ENCODE measurements at regions not wholly inside any gene's neighbourhood (a gene's known extent, or its start where the extent isn't known, plus 50 kb on each side); places are given as distances from the start of the nearest gene placed in this dataset.
"Not testable (repeated sequence)": the region's sequence is repeated elsewhere in the genome, so short reads cannot be mapped to it uniquely, and the experiment has no call there.

DNA sequence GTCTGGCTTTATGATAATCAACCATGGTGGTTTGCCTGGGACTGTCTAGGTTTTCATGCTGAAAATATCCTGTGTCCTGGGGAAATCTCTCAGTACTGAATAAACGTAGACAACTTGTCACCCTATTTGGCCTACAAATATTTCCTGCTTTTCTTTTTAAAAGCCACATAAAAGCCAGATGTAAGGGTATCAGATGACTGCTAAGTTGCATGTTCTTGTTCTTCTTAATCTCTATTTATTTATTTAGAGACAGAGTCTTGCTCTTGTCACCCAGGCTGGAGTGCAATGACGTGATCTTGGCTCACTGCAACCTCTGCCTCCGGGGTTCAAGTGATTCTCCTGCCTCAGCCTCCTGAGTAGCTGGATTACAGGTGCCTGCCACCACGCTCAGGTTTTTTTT, 117.7 kb downstream of the DCK start:
- WGBS (ENCODE audit: insufficient coverage, insufficient replicate concordance, low lambda C conversion rate, missing lambda C conversion rate): 24% methylated on average over 4 of the region's 4 CpGs
- FAIRE-seq; H3K4me3 ChIP-seq; H3K27me3 ChIP-seq (replicated peaks in 1 of 2; ENCODE audit: control insufficient read depth in 2 of 2, insufficient read depth in 2 of 2, low read length in 1 of 2); H3K9ac ChIP-seq (ENCODE audit: control insufficient read depth, insufficient read depth, low read length); H2AFZ ChIP-seq (ENCODE audit: control insufficient read depth, low read depth, low read length); H3K27ac ChIP-seq (ENCODE audit: control insufficient read depth, insufficient read depth); H3K9me3 ChIP-seq (replicated peaks; ENCODE audit: control insufficient read depth, insufficient read depth, low read length); CTCF ChIA-PET; H4K20me1 ChIP-seq (ENCODE audit: control insufficient read depth, insufficient read depth); ATAC-seq; DNase-seq (ENCODE audit: low read depth, low spot score); in situ Hi-C loops (cut with MboI); H3K4me1 ChIP-seq (ENCODE audit: control insufficient read depth, insufficient read depth, low read length); POLR2A ChIA-PET; H3K4me2 ChIP-seq (ENCODE audit: control insufficient read depth, insufficient read depth); BruUV-seq (replicated peaks); H3K36me3 ChIP-seq (ENCODE audit: control insufficient read depth in 2 of 2, insufficient read depth in 2 of 2, low read length in 1 of 2); H3K79me2 ChIP-seq (ENCODE audit: control insufficient read depth, insufficient read depth, low read length); RAD21 ChIA-PET (ENCODE audit: unreplicated experiment); intact Hi-C loops (cut with micrococcal nuclease; ENCODE audit: unreplicated experiment): not testable (repeated sequence)
- SMC1A ChIA-PET (ENCODE audit: uncharacterized antibody, unreplicated experiment): interaction anchor here (0.5 kb wide), 1 partner anchor 327 kb away, joined by 3 read pairs; no protein-coding TSS in a partner anchor

DNA sequence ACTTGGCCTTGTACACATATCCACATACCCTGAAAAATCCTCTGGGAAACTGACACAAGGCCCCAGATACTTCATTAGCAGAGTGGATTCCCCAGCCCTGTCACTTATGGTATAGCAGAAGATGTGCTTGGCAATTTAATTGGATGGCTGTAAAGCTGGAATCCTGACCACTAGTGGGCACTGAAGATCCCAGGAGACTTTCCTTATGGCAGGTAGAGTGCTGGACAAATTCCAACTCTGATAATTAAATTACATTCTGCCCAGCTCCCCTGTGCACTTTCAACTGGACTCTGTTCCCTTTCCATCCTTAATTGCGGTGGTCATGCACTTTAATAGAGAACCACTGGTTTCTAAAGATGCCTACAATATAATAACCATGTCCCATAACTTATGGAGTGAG, 119.8 kb downstream of the DCK start:
- H3K9me3 ChIP-seq (replicated peaks; ENCODE audit: control insufficient read depth, insufficient read depth, low read length): no peaks in the 10 kb centered on the region
- H3K4me2 ChIP-seq (ENCODE audit: control insufficient read depth, insufficient read depth): no peak overlapping the region
- FAIRE-seq: no peak
- H2AFZ ChIP-seq (ENCODE audit: control insufficient read depth, low read depth, low read length): no peak overlapping the region
- H3K27ac ChIP-seq (ENCODE audit: control insufficient read depth, insufficient read depth): no peak overlapping the region
- H3K4me3 ChIP-seq: no peak overlapping the region
- 64% methylated on average over 1 of the region's 1 CpG for WGBS (ENCODE audit: insufficient coverage, insufficient replicate concordance, low lambda C conversion rate, missing lambda C conversion rate)
- H3K79me2 ChIP-seq (ENCODE audit: control insufficient read depth, insufficient read depth, low read length): no peaks in the 10 kb centered on the region
- no peak overlapping the region for H3K9ac ChIP-seq (ENCODE audit: control insufficient read depth, insufficient read depth, low read length)
- in situ Hi-C loops (cut with MboI) (no loop called here), intact Hi-C loops (cut with micrococcal nuclease; ENCODE audit: unreplicated experiment) (no loop called here)
- no peaks in the 10 kb centered on the region for H3K36me3 ChIP-seq (ENCODE audit: control insufficient read depth in 2 of 2, insufficient read depth in 2 of 2, low read length in 1 of 2)
- no TSS peak for BruUV-seq (replicated peaks)
- no peak for DNase-seq (ENCODE audit: low read depth, low spot score)
- ChIA-PET CTCF (interaction anchor here (0.8 kb wide), 1 partner anchor 92 kb away, joined by 5 read pairs; no protein-coding TSS in a partner anchor), SMC1A (ENCODE audit: uncharacterized antibody, unreplicated experiment) (no interaction called here), RAD21 (ENCODE audit: unreplicated experiment) (no interaction called here), POLR2A (no interaction called here)
- H4K20me1 ChIP-seq (ENCODE audit: control insufficient read depth, insufficient read depth): no peaks in the 10 kb centered on the region
- TF ChIP-seq PAX8 (IDR thresholded peaks at IDR 0.05) (no peak), SMC3 (IDR thresholded peaks at IDR 0.05; ENCODE audit: borderline replicate concordance, low read length) (no peak), KDM1A (IDR thresholded peaks at IDR 0.05; ENCODE audit: borderline replicate concordance) (no peak), TCF3 (IDR thresholded peaks at IDR 0.05; ENCODE audit: borderline replicate concordance, insufficient read depth, low read depth, low read length) (no peak), ASH2L (IDR thresholded peaks at IDR 0.05; ENCODE audit: borderline replicate concordance, low read depth) (no peak), JUND (IDR thresholded peaks at IDR 0.05; ENCODE audit: low read depth, low read length) (no peak), NFYA (IDR thresholded peaks at IDR 0.05; ENCODE audit: borderline replicate concordance, low read depth, low read length) (no peak), HCFC1 (IDR thresholded peaks at IDR 0.05; ENCODE audit: low read length) (no peak), NR2F1 (conservative IDR thresholded peaks at IDR 0.05) (no peak)
- TF ChIP-seq, protein P1, sequence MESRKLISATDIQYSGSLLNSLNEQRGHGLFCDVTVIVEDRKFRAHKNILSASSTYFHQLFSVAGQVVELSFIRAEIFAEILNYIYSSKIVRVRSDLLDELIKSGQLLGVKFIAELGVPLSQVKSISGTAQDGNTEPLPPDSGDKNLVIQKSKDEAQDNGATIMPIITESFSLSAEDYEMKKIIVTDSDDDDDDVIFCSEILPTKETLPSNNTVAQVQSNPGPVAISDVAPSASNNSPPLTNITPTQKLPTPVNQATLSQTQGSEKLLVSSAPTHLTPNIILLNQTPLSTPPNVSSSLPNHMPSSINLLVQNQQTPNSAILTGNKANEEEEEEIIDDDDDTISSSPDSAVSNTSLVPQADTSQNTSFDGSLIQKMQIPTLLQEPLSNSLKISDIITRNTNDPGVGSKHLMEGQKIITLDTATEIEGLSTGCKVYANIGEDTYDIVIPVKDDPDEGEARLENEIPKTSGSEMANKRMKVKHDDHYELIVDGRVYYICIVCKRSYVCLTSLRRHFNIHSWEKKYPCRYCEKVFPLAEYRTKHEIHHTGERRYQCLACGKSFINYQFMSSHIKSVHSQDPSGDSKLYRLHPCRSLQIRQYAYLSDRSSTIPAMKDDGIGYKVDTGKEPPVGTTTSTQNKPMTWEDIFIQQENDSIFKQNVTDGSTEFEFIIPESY (IDR thresholded peaks at IDR 0.05): no peak
- H3K4me1 ChIP-seq (ENCODE audit: control insufficient read depth, insufficient read depth, low read length): no peaks in the 10 kb centered on the region
- ATAC-seq: no peak
- H3K27me3 ChIP-seq (replicated peaks in 1 of 2; ENCODE audit: control insufficient read depth in 2 of 2, insufficient read depth in 2 of 2, low read length in 1 of 2): no peaks in the 10 kb centered on the region
